ENCODE measurements at regions not wholly inside any gene's neighbourhood (a gene's known extent, or its start where the extent isn't known, plus 50 kb on each side); places are given as distances from the start of the nearest gene placed in this dataset.

- no peak for TF ChIP-seq POLR2AphosphoS5 (IDR thresholded peaks at IDR 0.05; ENCODE audit: borderline replicate concordance, low read depth, low read length)
- no peak for TF ChIP-seq EZH2 (IDR thresholded peaks at IDR 0.05)
- no peak for TF ChIP-seq FOXP2 (optimal IDR thresholded peaks at IDR 0.05; ENCODE audit: control extremely low read depth, extremely low read length, insufficient read depth)
These were observed 364.1 kb downstream of the SS18 start for GRCh38 chr18:25726298-25726697.

Measured in SK-N-MC (cell line).